Stimulated activated CD4-positive, alpha-beta T cell treated with anti-CD3 and anti-CD28 coated beads, Interleukin-15, amount 100 ng/mL, for 24 hours (primary cell): ENCODE measurements at regions not wholly inside any gene's neighbourhood (a gene's known extent, or its start where the extent isn't known, plus 50 kb on each side); places are given as distances from the start of the nearest gene placed in this dataset.
"Not testable (repeated sequence)": the region's sequence is repeated elsewhere in the genome, so short reads cannot be mapped to it uniquely, and the experiment has no call there.

Experiments used
- DNase-seq: peaks from one replicate; pipeline ENCODE4 v3.0.0-alpha.2; 2020

GRCh38 chr14:104389326-104390220, 190.0 kb upstream of the C14orf180 start:
- peak; percentile 26 for DNase-seq

GRCh38 chr14:104390221-104390931, 189.2 kb upstream of the C14orf180 start:
- DNase-seq, result no peak

- DNase-seq, result no peak
These were observed 188.3 kb upstream of the C14orf180 start for GRCh38 chr14:104390941-104391901.

- no peak for DNase-seq
These were observed 187.6 kb upstream of the C14orf180 start for GRCh38 chr14:104392001-104392395.

- no peak for DNase-seq
These were observed 187.0 kb upstream of the C14orf180 start for GRCh38 chr14:104392396-104393198.

GRCh38 chr14:104393199-104393897, 186.2 kb upstream of the C14orf180 start:
- DNase-seq, result no peak

GRCh38 chr14:104393898-104394381, 185.6 kb upstream of the C14orf180 start:
- peak; percentile 66 for DNase-seq

- DNase-seq, result no peak
These were observed 185.1 kb upstream of the C14orf180 start for GRCh38 chr14:104394409-104394851.

- DNase-seq, result no peak
These were observed 184.3 kb upstream of the C14orf180 start for GRCh38 chr14:104395276-104395675.

GRCh38 chr14:104395941-104396681, 183.5 kb upstream of the C14orf180 start:
- no peak for DNase-seq

GRCh38 chr14:104396682-104397470, 182.7 kb upstream of the C14orf180 start:
- no peak for DNase-seq

GRCh38 chr14:104397956-104398355, 181.6 kb upstream of the C14orf180 start:
- no peak for DNase-seq

GRCh38 chr14:104398656-104399055, 180.9 kb upstream of the C14orf180 start:
- no peak for DNase-seq

GRCh38 chr14:104399432-104400155, 180.0 kb upstream of the C14orf180 start:
- no peak for DNase-seq

GRCh38 chr14:104400355-104400754, 179.2 kb upstream of the C14orf180 start:
- DNase-seq, result no peak

- no peak for DNase-seq
These were observed 177.8 kb upstream of the C14orf180 start for GRCh38 chr14:104401785-104402184.

- DNase-seq, result not testable (repeated sequence)
These were observed 177.3 kb upstream of the C14orf180 start for GRCh38 chr14:104402303-104402702.

- no peak for DNase-seq
These were observed 175.9 kb upstream of the C14orf180 start for GRCh38 chr14:104403421-104404220.
